ENCODE measurements at regions not wholly inside any gene's neighbourhood (a gene's known extent, or its start where the extent isn't known, plus 50 kb on each side); places are given as distances from the start of the nearest gene placed in this dataset.

DNA sequence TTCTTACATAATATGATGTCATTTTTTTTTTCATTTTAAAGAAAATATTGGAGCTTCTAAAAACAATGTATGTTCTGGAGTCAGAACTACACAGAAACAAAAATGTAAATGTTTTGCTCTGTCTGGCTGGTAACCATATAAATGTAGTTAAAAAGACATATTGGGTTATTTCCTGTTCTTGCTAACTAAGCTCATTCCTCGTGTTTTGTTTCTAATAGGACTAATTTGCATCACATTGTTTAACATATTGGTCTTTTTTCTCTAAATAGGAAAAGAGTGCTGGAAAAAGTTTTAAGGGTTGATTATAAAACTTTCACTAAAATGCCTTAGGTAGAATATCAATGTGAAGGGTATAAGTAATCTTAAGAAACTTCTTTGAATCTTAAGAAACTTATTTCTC lies 221.3 kb downstream of the SLC6A15 start:
- no peak for DNase-seq
- intact Hi-C loops (cut with DNase I) = no loop called here

GRCh38 chr12:84689638-84690037 lies 223.0 kb downstream of the SLC6A15 start:
- intact Hi-C loops (cut with DNase I) = no loop called here
- no peak for DNase-seq

- intact Hi-C loops (cut with DNase I) = no loop called here
- DNase-seq = no peak
Measured at GRCh38 chr12:84685379-84685778, 227.2 kb downstream of the SLC6A15 start.

DNA sequence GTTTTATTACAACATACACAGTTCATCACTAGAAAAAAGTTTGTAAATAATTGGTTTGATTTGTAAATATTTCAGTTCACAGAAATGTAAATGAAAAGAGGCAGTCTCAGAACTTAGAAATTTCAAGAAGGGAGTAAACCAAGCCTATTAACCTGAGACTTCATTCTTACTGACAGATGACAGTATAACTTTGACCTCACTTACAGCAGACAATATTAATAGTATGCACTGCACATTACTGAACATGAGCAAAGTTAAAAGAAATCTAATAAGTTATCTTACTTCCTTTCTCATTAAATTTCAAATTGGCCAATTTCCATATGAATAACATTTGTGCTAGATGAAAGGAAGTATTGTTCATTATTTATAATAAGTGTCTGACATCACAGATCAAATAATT lies 235.8 kb downstream of the SLC6A15 start:
- DNase-seq = no peak
- intact Hi-C loops (cut with DNase I) = no loop called here

- no peak for DNase-seq
- intact Hi-C loops (cut with DNase I) = no loop called here
Measured at GRCh38 chr12:84661786-84662185, 250.8 kb downstream of the SLC6A15 start.

GRCh38 chr12:84660139-84660538 lies 252.5 kb downstream of the SLC6A15 start:
- intact Hi-C loops (cut with DNase I) = no loop called here
- DNase-seq = no peak

DNA sequence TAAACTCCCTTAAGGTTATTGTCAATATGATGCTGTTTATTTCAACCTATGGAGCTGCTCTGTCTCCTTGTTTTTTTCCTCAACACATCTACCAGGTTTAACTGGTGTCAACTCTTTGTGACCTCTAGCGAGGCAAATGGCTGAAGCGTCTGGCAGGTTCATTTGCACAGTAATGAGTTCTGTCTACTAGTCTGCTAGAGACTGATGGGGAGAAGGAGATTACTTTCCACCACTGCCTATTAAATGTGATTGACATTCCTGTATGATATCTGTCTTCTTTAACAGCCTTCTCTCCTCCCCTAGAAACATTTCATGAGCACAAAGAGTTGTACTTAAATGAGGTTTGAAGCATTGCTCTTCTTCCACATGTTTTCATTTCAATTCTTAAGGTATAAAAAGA lies 253.7 kb downstream of the SLC6A15 start:
- no peak for DNase-seq
- intact Hi-C loops (cut with DNase I) = no loop called here

DNA sequence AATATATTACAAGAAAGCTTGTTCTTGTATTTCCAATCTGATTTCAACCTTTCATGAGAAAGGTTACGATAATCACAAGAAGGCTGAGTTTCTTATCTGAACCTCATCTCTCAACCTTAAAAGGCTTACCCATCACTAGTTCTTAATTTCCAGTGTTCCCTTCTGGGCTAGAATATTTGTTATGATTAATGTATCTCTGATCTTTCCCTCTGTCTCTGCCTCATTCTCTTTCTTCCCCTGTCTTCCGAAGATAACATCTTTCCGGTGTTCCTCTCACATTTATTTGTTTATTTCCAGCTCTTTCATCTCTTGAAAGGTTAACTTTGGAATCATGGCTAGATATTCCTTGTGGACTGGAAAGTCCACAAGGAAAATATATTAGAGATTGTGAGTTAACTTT lies 255.9 kb downstream of the SLC6A15 start:
- DNase-seq = no peak
- intact Hi-C loops (cut with DNase I) = no loop called here

GRCh38 chr12:84653482-84653881 lies 259.1 kb downstream of the SLC6A15 start:
- no peak for DNase-seq
- intact Hi-C loops (cut with DNase I) = no loop called here

DNA sequence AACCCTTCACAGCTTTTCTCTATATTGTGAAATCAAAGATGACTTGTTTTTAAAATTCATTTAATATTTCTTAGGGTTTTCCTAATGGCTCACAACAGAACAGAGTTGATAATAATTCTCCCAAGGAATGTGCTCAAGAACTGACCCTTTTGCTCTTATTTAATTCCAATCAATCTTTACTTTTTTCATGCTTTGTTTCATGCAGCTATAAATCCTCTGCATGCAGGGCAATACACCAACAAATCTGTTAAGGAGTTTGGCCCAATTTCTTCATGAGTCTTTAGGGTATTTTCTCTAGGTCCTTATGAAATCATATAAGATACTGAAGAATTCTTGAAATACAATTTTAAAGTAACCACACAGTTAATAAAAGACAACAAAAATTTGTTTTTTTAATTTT lies 264.2 kb downstream of the SLC6A15 start:
- DNase-seq = no peak
- intact Hi-C loops (cut with DNase I) = no loop called here

GRCh38 chr12:84644908-84645307 lies 267.7 kb downstream of the SLC6A15 start:
- intact Hi-C loops (cut with DNase I) = no loop called here
- no peak for DNase-seq

DNA sequence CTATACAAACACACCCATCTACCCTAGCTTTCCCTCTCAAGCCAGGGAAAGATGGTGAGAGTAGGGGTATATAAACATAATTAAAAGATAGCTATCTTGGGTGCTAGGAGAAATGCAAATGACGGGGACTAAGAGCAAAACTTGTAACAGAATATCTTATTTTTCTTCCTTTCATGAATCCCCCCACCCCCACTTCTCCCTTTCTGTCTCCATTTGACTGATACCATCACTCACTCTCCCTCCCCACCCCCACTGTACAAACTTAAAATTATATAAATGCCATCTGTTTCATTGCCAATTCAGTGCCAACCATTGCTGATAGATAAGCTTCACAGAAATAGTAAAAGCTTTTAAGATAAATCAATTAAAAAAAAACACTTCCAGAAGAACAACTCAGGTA lies 268.6 kb downstream of the SLC6A15 start:
- intact Hi-C loops (cut with DNase I) = no loop called here
- DNase-seq = no peak

- DNase-seq = no peak
- intact Hi-C loops (cut with DNase I) = no loop called here
Measured at GRCh38 chr12:84641940-84642545, 270.6 kb downstream of the SLC6A15 start.

GRCh38 chr12:84638811-84639368 lies 273.7 kb downstream of the SLC6A15 start:
- no peak for DNase-seq
- intact Hi-C loops (cut with DNase I) = no loop called here

GRCh38 chr12:84637926-84638325 lies 274.7 kb downstream of the SLC6A15 start:
- intact Hi-C loops (cut with DNase I) = no loop called here
- no peak for DNase-seq

- DNase-seq = no peak
- intact Hi-C loops (cut with DNase I) = no loop called here
Measured at GRCh38 chr12:84636801-84637290, 275.8 kb downstream of the SLC6A15 start.

GRCh38 chr12:84634526-84634925 lies 278.1 kb downstream of the SLC6A15 start:
- intact Hi-C loops (cut with DNase I) = no loop called here

DNA sequence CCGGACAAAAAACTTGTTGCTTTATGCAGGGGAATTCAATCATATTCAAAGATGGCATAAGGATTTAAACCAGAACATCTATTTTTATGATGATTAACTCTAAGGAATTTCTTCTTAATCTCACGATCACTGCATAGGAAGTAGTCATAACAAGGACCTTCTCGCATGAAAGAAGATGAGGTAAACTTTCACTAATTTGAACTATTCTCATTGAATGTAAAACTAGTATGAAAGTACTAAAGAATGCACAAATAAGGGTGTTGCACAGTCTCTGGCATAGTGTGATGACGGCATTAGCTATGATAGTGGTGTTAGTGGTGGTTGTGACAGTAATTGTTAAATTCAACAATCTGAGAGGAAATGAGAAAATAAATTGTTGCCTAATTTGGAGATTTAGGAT lies 280.0 kb downstream of the SLC6A15 start:
- intact Hi-C loops (cut with DNase I) = no loop called here
- DNase-seq = no peak

More at GRCh38 chr12:84634526-84634925, 278.1 kb downstream of the SLC6A15 start:
- DNase-seq = no peak

- intact Hi-C loops (cut with DNase I) = no loop called here
- no peak for DNase-seq
Measured at GRCh38 chr12:84631020-84631419, 281.6 kb downstream of the SLC6A15 start.

DNA sequence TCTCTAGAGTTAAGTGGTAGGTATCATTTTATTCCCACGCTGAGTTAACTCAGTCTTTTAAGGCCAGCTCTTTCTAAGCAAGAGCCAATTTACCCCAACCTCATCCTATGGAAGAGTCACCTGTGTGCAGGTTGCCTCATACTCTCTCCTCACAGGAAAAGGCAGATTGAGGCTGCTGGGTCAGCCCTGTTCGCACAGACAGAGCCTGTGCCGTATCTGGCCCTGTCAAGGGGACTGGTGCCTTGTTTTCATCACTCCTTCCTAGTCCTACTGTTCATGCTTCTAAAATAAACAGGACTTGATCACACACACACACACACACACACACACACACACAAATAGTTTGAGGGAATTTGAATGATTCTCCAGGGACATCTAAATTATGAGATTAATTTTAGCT lies 285.0 kb downstream of the SLC6A15 start:
- intact Hi-C loops (cut with DNase I) = no loop called here
- no peak for DNase-seq

GRCh38 chr12:84624601-84625000 lies 288.0 kb downstream of the SLC6A15 start:
- intact Hi-C loops (cut with DNase I) = no loop called here
- DNase-seq = no peak

DNA sequence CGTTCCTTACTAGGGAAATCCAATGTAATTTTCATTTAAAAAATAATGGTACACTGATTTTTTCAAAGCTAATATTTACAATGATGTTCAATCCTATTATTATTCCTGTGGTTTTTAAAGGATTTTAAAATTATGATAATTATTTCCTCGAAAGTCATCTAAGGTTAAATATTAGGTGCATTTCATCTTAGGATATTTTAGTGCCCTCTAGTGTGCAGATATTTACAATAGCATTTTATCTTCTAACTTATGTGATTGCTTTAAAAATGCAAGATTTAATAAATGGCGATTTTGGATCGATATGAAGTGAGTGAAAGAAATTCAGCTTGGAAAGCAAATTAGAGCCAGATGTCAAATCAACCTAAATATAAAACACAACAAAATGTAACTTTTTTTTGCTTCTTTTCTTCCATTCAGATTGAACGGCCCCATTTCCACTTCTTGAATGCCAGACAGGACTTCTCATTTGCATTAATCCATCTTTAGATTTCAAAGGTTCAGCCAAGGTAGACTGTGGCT lies 293.5 kb downstream of the SLC6A15 start:
- no peak for DNase-seq
- intact Hi-C loops (cut with DNase I) = no loop called here
